Ovary (tissue), 3 donors: ENCODE measurements at regions not wholly inside any gene's neighbourhood (a gene's known extent, or its start where the extent isn't known, plus 50 kb on each side); places are given as distances from the start of the nearest gene placed in this dataset.

Source experiments
- POLR2A ChIP-seq: fragments of 450-650 bp; IDR thresholded peaks from one replicate; pipeline ENCODE4 v1.6.1; 2017; ENCODE audit warnings: antibody characterized with exemption, mild to moderate bottlenecking, moderate library complexity
- TF ChIP-seq, protein P1 (sequence below), 3 donors: fragments of 450-650 bp in 2 of 3; fragments of 200-600 bp in 1 of 3; IDR thresholded peaks; one replicate each; pipeline versions ENCODE4 v1.5.1 to v1.8.0; 2016 to 2022; ENCODE audit warnings: antibody characterized with exemption in 3 of 3, mild to moderate bottlenecking in 1 of 3
- donor health status: DM: no; HTN: no; CAD: no.

DNA sequence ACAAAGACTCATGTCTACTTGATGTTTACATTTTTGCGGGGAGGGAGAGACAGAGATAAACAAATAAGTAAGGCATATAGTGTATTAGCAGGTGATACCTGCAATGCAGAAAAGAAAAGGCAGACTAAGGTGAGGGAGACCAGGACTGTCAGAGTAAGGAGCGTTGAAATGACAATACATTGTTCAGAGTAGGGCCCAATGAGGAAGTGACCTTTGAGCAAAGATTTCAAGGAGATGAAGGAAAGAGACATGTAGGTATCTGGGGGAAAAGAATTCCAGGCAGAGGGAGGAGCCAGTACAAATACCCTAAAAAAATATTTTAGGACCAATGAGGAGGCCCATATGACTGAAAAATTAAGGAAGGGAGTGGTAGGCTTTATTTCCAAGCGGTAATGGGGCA lies 162.7 kb upstream of the PRSS1 start:
- TF ChIP-seq POLR2A, result no peak
- TF ChIP-seq, protein P1, sequence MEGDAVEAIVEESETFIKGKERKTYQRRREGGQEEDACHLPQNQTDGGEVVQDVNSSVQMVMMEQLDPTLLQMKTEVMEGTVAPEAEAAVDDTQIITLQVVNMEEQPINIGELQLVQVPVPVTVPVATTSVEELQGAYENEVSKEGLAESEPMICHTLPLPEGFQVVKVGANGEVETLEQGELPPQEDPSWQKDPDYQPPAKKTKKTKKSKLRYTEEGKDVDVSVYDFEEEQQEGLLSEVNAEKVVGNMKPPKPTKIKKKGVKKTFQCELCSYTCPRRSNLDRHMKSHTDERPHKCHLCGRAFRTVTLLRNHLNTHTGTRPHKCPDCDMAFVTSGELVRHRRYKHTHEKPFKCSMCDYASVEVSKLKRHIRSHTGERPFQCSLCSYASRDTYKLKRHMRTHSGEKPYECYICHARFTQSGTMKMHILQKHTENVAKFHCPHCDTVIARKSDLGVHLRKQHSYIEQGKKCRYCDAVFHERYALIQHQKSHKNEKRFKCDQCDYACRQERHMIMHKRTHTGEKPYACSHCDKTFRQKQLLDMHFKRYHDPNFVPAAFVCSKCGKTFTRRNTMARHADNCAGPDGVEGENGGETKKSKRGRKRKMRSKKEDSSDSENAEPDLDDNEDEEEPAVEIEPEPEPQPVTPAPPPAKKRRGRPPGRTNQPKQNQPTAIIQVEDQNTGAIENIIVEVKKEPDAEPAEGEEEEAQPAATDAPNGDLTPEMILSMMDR (IDR thresholded peaks at IDR 0.05), result no peak
